Endodermal cell (in vitro differentiated cells): ENCODE measurements at regions not wholly inside any gene's neighbourhood (a gene's known extent, or its start where the extent isn't known, plus 50 kb on each side); places are given as distances from the start of the nearest gene placed in this dataset.

Experiments used
- DNase-seq: peaks from one replicate; pipeline ENCODE4 v3.0.0-alpha.2; 2017
- H3K27ac ChIP-seq: 2 replicates; pipeline ENCODE4 v1.5.1; 2013; ENCODE audit warnings: mild to moderate bottlenecking, low read depth, low read length, moderate library complexity
- H3K27me3 ChIP-seq: 2 replicates; pipeline ENCODE4 v1.6.1; 2013; ENCODE audit warnings: mild to moderate bottlenecking, low read length, moderate library complexity; ENCODE audit not compliant: insufficient read depth, control insufficient read depth, poor library complexity, severe bottlenecking
- H3K36me3 ChIP-seq: 2 replicates; pipeline ENCODE4 v1.7.0; 2013; ENCODE audit warnings: mild to moderate bottlenecking, low read length, moderate library complexity; ENCODE audit not compliant: control insufficient read depth, insufficient read depth
- H3K4me1 ChIP-seq: one replicate; pipeline ENCODE4 v1.7.0; 2013; ENCODE audit warnings: low read length; ENCODE audit not compliant: control insufficient read depth, insufficient read depth
- H3K4me3 ChIP-seq: 2 replicates; pipeline ENCODE4 v1.5.1; 2013; ENCODE audit warnings: mild to moderate bottlenecking, low read length, moderate library complexity
- H3K9ac ChIP-seq: 2 replicates; pipeline ENCODE4 v1.6.1; 2013; ENCODE audit warnings: mild to moderate bottlenecking, low read length, moderate library complexity; ENCODE audit not compliant: poor library complexity, severe bottlenecking; ENCODE audit errors: extremely low read depth
- H3K9me3 ChIP-seq: 2 replicates; pipeline ENCODE4 v1.6.1; 2013; ENCODE audit warnings: mild to moderate bottlenecking, low read length, moderate library complexity; ENCODE audit not compliant: control insufficient read depth
- H3K27ac Mint-ChIP-seq: 2 replicates; pipeline ENCODE4 v1.8.0; 2020; ENCODE audit warnings: mixed read lengths
- H3K27me3 Mint-ChIP-seq: 2 replicates; pipeline ENCODE4 v1.8.0; 2021; ENCODE audit warnings: mild to moderate bottlenecking, mixed read lengths; ENCODE audit not compliant: insufficient read depth
- H3K36me3 Mint-ChIP-seq: 2 replicates; pipeline ENCODE4 v1.8.0; 2020; ENCODE audit warnings: low read depth, mixed read lengths
- H3K4me1 Mint-ChIP-seq: 2 replicates; pipeline ENCODE4 v1.8.0; 2020; ENCODE audit warnings: mixed read lengths
- H3K4me3 Mint-ChIP-seq: 2 replicates; pipeline ENCODE4 v1.8.0; 2020; ENCODE audit warnings: mild to moderate bottlenecking, moderate library complexity, mixed read lengths
- H3K9me3 Mint-ChIP-seq: 2 replicates; pipeline ENCODE4 v1.8.0; 2020; ENCODE audit warnings: mild to moderate bottlenecking, mixed read lengths
- CTCF ChIP-seq: fragments of 200-600 bp; sonication (generic); conservative IDR thresholded peaks from 2 replicates; pipeline ENCODE4 v1.5.0; 2021; ENCODE audit warnings: antibody characterized with exemption, mild to moderate bottlenecking
- WGBS, 2 experiments: methylation state at CpG; one replicate each; pipeline versions ENCODE4 v1.1.5 to v1.1.7; 2013; ENCODE audit warnings: missing lambda C conversion rate in 2 of 2, mixed read lengths in 1 of 2; ENCODE audit not compliant: insufficient coverage in 1 of 2, insufficient read length in 1 of 2; 5-methylcytosine and 5-hydroxymethylcytosine counted together

GRCh38 chr15:56839641-56840040 is 78.8 kb upstream of the TCF12 start:
- Mint-ChIP-seq H3K9me3 (no peaks in the 10 kb centered on the region), H3K4me3 (no peak overlapping the region), H3K36me3 (no peaks in the 10 kb centered on the region), H3K4me1 (no peaks in the 10 kb centered on the region), H3K27ac (no peak overlapping the region), H3K27me3 (no peaks in the 10 kb centered on the region)
- no peaks in the 10 kb centered on the region for H3K27me3 ChIP-seq
- H3K27ac ChIP-seq = no peak overlapping the region
- no peaks in the 10 kb centered on the region for H3K36me3 ChIP-seq
- no peak for TF ChIP-seq CTCF
- DNase-seq = no peak
- no peaks in the 10 kb centered on the region for H3K4me1 ChIP-seq
- H3K9me3 ChIP-seq = no peaks in the 10 kb centered on the region
- H3K9ac ChIP-seq = no peak overlapping the region
- H3K4me3 ChIP-seq = no peak overlapping the region

- no peak overlapping the region for H3K4me3 ChIP-seq
- no peak overlapping the region for H3K4me3 Mint-ChIP-seq
- H3K36me3 ChIP-seq = no peaks in the 10 kb centered on the region
Observed at GRCh38 chr15:56839099-56839498, 79.3 kb upstream of the TCF12 start.

GRCh38 chr15:56838085-56838484 is 80.4 kb upstream of the TCF12 start:
- no peak overlapping the region for H3K9ac ChIP-seq
- Mint-ChIP-seq H3K36me3 (no peaks in the 10 kb centered on the region), H3K9me3 (no peaks in the 10 kb centered on the region), H3K4me1 (no peaks in the 10 kb centered on the region), H3K27me3 (no peaks in the 10 kb centered on the region), H3K27ac (no peak overlapping the region), H3K4me3 (no peak overlapping the region)
- no peaks in the 10 kb centered on the region for H3K9me3 ChIP-seq
- no peaks in the 10 kb centered on the region for H3K36me3 ChIP-seq
- H3K27ac ChIP-seq = no peak overlapping the region
- no peak for TF ChIP-seq CTCF
- no peak for DNase-seq
- H3K4me1 ChIP-seq = no peaks in the 10 kb centered on the region
- H3K4me3 ChIP-seq = no peak overlapping the region
- no peaks in the 10 kb centered on the region for H3K27me3 ChIP-seq
- WGBS, 2 experiments = 95% methylated on average over 4 of the region's 4 CpGs; no CpG with 5 or more reads in 1 of the 2 experiments

More at GRCh38 chr15:56839099-56839498, 79.3 kb upstream of the TCF12 start:
- Histone ChIP-seq H3K9ac (no peak overlapping the region), H3K27ac (no peak overlapping the region), H3K4me1 (no peaks in the 10 kb centered on the region), H3K27me3 (no peaks in the 10 kb centered on the region), H3K9me3 (no peaks in the 10 kb centered on the region)
- Mint-ChIP-seq H3K27ac (no peak overlapping the region), H3K9me3 (no peaks in the 10 kb centered on the region), H3K27me3 (no peaks in the 10 kb centered on the region), H3K36me3 (no peaks in the 10 kb centered on the region), H3K4me1 (no peaks in the 10 kb centered on the region)
- no peak for TF ChIP-seq CTCF
- 85 to 100% methylated on average over 1 to 2 of the region's 5 CpGs for WGBS, 2 experiments
- DNase-seq = no peak
